Fibroblast of pulmonary artery (primary cell): ENCODE measurements at regions not wholly inside any gene's neighbourhood (a gene's known extent, or its start where the extent isn't known, plus 50 kb on each side); places are given as distances from the start of the nearest gene placed in this dataset.

Source experiments
- DNase-seq: peaks from one replicate; pipeline ENCODE4 v3.0.0-alpha.2; 2010; ENCODE audit warnings: low read depth
- H3K4me3 ChIP-seq: replicated peaks from 2 replicates; pipeline ENCODE4 v1.5.1; 2011; ENCODE audit warnings: low read depth, mild to moderate bottlenecking, control low read depth, low read length, moderate library complexity
- TF ChIP-seq, protein P1 (sequence below): IDR thresholded peaks from 2 replicates; pipeline ENCODE4 v1.5.1; 2011; ENCODE audit warnings: mild to moderate bottlenecking, control low read depth, low read length, inconsistent platforms; ENCODE audit errors: missing control alignments

DNA sequence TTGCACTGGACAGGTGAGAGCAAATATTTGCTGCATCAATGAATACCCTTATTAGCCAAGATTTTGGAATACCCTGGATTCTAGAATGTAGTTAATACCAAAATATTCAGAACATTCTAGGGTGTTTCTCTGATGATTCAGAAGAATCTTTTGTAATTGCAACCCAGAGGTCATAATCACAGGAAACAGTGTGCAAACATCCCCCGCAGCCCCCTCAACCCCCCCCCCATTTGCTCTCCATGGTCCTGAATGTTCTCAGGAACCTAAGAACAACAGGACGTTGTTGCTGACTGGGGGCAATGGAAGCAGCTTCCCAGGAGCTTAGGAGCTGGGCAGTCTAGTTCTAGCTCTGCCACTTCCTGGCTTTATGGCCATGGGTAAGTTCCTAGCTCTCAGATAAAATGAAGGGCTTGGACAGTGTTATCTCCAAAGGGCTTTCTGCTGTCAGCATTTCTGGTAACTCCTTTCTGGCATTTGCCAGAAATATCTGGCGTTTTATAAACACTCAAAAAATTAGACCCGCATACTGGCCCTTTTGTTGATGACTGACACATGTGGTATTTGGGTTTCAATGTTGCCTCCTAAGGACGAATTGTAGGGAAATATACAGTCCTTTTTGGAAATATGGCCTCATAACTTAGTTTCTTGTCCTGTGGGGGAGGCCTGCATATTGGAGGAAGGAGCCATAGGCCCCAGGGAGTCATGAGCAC is 178.6 kb downstream of the RRAGC start:
- DNase-seq = peak; percentile 49
- no peak overlapping the region for H3K4me3 ChIP-seq
- TF ChIP-seq, protein P1, sequence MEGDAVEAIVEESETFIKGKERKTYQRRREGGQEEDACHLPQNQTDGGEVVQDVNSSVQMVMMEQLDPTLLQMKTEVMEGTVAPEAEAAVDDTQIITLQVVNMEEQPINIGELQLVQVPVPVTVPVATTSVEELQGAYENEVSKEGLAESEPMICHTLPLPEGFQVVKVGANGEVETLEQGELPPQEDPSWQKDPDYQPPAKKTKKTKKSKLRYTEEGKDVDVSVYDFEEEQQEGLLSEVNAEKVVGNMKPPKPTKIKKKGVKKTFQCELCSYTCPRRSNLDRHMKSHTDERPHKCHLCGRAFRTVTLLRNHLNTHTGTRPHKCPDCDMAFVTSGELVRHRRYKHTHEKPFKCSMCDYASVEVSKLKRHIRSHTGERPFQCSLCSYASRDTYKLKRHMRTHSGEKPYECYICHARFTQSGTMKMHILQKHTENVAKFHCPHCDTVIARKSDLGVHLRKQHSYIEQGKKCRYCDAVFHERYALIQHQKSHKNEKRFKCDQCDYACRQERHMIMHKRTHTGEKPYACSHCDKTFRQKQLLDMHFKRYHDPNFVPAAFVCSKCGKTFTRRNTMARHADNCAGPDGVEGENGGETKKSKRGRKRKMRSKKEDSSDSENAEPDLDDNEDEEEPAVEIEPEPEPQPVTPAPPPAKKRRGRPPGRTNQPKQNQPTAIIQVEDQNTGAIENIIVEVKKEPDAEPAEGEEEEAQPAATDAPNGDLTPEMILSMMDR = no peak

DNA sequence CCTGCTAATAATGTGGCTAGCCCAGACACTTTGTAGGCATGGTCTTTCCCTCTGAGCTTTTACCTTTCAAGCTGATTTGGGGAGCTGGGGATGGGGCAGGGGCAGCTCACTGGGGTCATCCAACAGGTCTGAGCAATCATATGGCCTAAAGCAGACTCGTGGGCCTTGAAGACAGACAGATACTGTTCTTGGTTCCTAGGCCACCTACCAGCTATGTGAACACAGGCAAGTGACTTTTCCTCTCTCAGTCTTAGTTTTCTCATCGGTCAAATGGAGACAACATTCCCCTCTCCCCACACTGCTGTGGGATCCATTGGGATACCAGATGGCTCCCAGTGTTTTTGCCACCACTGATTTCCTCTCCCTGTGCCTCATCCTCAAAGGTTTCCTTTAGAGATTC is 181.8 kb downstream of the RRAGC start:
- H3K4me3 ChIP-seq = no peak overlapping the region
- no peak for DNase-seq
- TF ChIP-seq, protein P1 = no peak

DNA sequence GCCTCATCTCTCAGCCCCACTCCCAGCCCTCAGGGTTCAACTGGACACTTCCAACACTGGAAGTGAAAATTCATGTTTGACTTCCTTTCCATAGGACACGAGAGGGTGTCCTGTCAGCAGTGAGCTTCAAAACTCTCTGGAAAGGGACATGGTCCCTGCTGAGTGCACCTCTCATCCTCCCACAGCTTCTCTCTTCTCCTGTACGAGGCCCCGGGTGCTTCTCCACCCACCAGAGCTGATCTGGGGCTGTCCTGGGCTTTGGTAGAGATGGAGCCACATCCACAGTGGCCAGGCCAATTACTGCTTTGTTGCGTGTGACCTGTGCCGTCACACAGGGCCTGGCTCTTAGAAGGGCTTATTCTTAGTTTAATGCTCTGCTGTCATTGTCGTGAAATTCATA is 182.3 kb downstream of the RRAGC start:
- DNase-seq = no peak
- TF ChIP-seq, protein P1 = no peak
- no peak overlapping the region for H3K4me3 ChIP-seq

DNA sequence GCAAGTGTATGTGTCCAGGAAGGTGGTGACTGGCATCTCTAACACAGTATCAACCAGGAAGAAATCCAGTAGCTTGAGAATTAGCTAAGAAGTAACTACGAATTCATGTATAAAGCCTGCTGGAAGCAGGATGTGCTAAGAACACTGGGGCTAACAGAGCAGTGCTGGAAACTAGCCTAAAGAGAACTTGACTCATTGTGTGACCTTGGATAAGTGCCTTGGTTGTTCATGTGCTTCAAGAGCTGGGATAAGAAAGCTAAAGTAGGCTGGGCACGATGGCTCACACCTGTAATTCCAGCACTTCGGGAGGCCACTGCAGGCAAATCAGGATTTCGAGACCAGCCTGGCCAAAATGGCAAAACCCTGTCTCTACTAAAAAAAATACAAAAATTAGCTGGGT is 186.9 kb downstream of the RRAGC start:
- H3K4me3 ChIP-seq = no peak overlapping the region
- TF ChIP-seq, protein P1 = no peak
- no peak for DNase-seq

DNA sequence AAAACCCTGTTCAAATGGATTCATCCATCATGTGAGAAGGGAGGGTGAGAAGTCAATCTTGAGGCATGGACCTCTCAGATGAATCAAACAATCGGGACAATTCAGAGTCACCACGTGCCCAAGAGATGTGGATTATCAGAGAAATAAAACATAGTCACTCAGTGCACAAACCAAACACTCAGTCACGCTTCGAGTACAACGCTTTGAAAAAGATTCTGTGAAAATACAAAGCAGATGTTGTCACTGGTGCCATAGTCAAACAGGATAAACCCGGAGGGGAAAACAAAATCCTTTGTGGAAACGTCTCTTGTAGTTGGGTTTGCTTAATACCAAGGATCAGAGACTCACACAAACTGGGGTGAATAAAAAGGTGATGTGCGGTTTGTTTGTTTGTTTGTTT is 188.4 kb downstream of the RRAGC start:
- H3K4me3 ChIP-seq = no peak overlapping the region
- TF ChIP-seq, protein P1 = no peak
- no peak for DNase-seq

DNA sequence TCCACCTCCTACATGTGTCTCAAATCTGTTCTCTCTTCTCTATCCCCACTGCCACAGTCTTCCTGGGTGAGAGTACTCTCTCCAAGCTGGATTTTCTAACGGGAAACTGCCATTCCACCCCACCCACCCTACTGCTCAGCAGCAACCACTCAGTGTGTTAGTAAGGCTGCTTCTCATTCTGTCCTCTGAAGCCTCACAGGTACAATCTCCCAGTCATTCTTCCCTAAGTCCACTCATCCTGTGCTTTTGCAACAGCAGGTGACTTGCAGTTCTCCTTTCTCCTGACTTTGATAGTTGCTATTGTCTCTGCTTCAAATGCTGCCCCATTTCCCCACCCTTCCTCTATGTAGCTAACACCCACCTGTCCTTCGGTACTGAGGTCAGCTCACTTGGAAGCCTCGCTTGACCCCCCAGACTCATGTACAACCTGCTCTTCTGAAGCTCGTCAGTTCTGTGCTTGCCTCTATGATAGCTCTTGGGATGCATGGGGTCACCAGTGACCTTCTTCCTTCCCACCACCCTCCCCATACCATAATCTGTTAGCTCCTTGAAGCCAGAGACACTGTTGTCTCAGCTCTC is 188.9 kb downstream of the RRAGC start:
- DNase-seq = no peak
- TF ChIP-seq, protein P1 = no peak
- H3K4me3 ChIP-seq = no peak overlapping the region

DNA sequence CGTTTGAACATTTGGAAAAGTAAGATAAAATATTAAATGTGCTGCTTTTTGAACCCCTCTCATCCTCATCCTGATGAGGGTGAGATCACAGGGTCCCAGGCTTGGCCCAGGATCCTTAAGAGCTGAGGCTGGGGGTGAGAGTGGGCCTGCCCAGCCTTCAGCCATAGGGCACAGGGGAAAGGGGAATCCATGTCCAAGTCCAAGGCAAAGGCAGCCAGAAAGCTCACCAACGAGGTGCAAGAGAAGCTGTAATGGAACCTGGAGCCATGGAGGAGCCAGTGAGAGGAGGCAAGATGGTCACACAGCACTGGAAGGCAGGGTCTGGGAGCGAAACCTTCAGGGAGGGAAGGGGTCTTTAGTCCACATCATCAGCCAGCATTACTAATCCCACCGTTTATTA is 191.9 kb downstream of the RRAGC start:
- no peak for DNase-seq
- no peak overlapping the region for H3K4me3 ChIP-seq
- TF ChIP-seq, protein P1 = no peak
